GM12878 (cell line): ENCODE measurements at regions not wholly inside any gene's neighbourhood (a gene's known extent, or its start where the extent isn't known, plus 50 kb on each side); places are given as distances from the start of the nearest gene placed in this dataset.

Experiments used
- ATAC-seq: fragments of 200-7000 bp; cut with Tn5 transposase; 3 replicates; pipeline ENCODE4 v1.9.1; 2020; ENCODE audit warnings: mild to moderate bottlenecking, moderate library complexity
- BruUV-seq: library from RNA; stranded (reverse); fragments of 400-500 nt; replicated peaks from 2 replicates; lab custom pipeline; 2021; lab: Mats Ljungman, UMichigan
- CTCF ChIA-PET: fragments of 300-600 bp; sonication (Branson Sonifier 250); formaldehyde crosslinking; extraction: SDS; loops from one replicate; lab custom pipeline; 2021; ENCODE audit warnings: inconsistent platforms; lab: Yijun Ruan, JAX
- POLR2A ChIA-PET: fragments of 350-600 bp; formaldehyde crosslinking; extraction: SDS; loops from one replicate; lab custom pipeline; 2021; ENCODE audit warnings: inconsistent platforms; lab: Charles Lee
- RAD21 ChIA-PET: fragments of 300-600 bp; sonication (Branson Sonifier 250); formaldehyde crosslinking; loops from one replicate; lab custom pipeline; 2023; ENCODE audit warnings: antibody characterized with exemption; ENCODE audit not compliant: unreplicated experiment; lab: Charles Lee
- SMC1A ChIA-PET: fragments of 300-600 bp; sonication (Branson Sonifier 250); formaldehyde crosslinking; loops from one replicate; lab custom pipeline; 2023; ENCODE audit not compliant: unreplicated experiment, uncharacterized antibody; lab: Charles Lee
- DNase-seq: peaks from one replicate; pipeline ENCODE4 v3.0.0-alpha.2; 2011; ENCODE audit warnings: low read depth, low spot score
- FAIRE-seq: peaks from 3 replicates; lab custom pipeline; 2011; peaks lifted over from hg19 to GRCh38; lab: Jason Lieb, UNC
- H2AFZ ChIP-seq: 2 replicates; pipeline ENCODE4 v1.6.0; 2011; ENCODE audit warnings: low read depth, low read length, control low read depth; ENCODE audit not compliant: control insufficient read depth
- H3K27ac ChIP-seq: 2 replicates; pipeline ENCODE4 v1.5.1; 2011; ENCODE audit warnings: control low read depth; ENCODE audit not compliant: control insufficient read depth, insufficient read depth
- H3K27me3 ChIP-seq, 2 experiments: replicated peaks in 1 of 2; 2 replicates each; pipeline versions ENCODE4 v1.6.0 to v1.6.1; 2011; ENCODE audit warnings: low read length in 1 of 2; ENCODE audit not compliant: control insufficient read depth in 2 of 2, insufficient read depth in 2 of 2
- H3K36me3 ChIP-seq, 2 experiments: 2 replicates each; pipeline ENCODE4 v1.5.1; 2011; ENCODE audit warnings: low read length in 1 of 2; ENCODE audit not compliant: control insufficient read depth in 2 of 2, insufficient read depth in 2 of 2
- H3K4me1 ChIP-seq: 2 replicates; pipeline ENCODE4 v1.6.1; 2011; ENCODE audit warnings: mild to moderate bottlenecking, low read length, moderate library complexity, mixed read lengths; ENCODE audit not compliant: control insufficient read depth, insufficient read depth
- H3K4me2 ChIP-seq: 2 replicates; pipeline ENCODE4 v1.6.0; 2011; ENCODE audit warnings: control low read depth; ENCODE audit not compliant: control insufficient read depth, insufficient read depth
- H3K4me3 ChIP-seq: fragments of 200-600 bp; sonication (generic); 2 replicates; pipeline ENCODE4 v1.5.1; 2016
- H3K79me2 ChIP-seq: 2 replicates; pipeline ENCODE4 v1.6.0; 2011; ENCODE audit warnings: low read length; ENCODE audit not compliant: control insufficient read depth, insufficient read depth
- H3K9ac ChIP-seq: 2 replicates; pipeline ENCODE4 v1.8.0; 2011; ENCODE audit warnings: low read length, control low read depth, mixed read lengths; ENCODE audit not compliant: control insufficient read depth, insufficient read depth
- H3K9me3 ChIP-seq: replicated peaks from 3 replicates; pipeline ENCODE4 v1.5.1; 2011; ENCODE audit warnings: mild to moderate bottlenecking, low read length; ENCODE audit not compliant: control insufficient read depth, insufficient read depth
- H4K20me1 ChIP-seq: 2 replicates; pipeline ENCODE4 v1.6.0; 2011; ENCODE audit not compliant: control insufficient read depth, insufficient read depth
- BCL11A ChIP-seq: IDR thresholded peaks from 2 replicates; pipeline ENCODE4 v1.6.1; 2011; ENCODE audit warnings: low read depth, low read length
- HDGF ChIP-seq: fragments of 450-650 bp; IDR thresholded peaks from 2 replicates; pipeline ENCODE4 v1.6.1; 2016; ENCODE audit warnings: antibody characterized with exemption
- NR2C2 ChIP-seq: IDR thresholded peaks from 2 replicates; pipeline ENCODE4 v1.6.1; 2011; ENCODE audit warnings: borderline replicate concordance, low read depth; ENCODE audit not compliant: control insufficient read depth, insufficient read length
- RB1 ChIP-seq: fragments of 450-650 bp; formaldehyde crosslinking; IDR thresholded peaks from 2 replicates; pipeline ENCODE4 v1.6.1; 2017; ENCODE audit warnings: mild to moderate bottlenecking, borderline replicate concordance
- RELA ChIP-seq: fragments of 450-650 bp; IDR thresholded peaks from 2 replicates; pipeline ENCODE4 v1.8.0; 2014; ENCODE audit warnings: borderline replicate concordance; ENCODE audit not compliant: partially characterized antibody
- SREBF1 ChIP-seq: IDR thresholded peaks from 2 replicates; pipeline ENCODE4 v1.6.1; 2012; ENCODE audit warnings: mild to moderate bottlenecking, low read length
- WGBS: methylation state at CpG from one replicate; pipeline ENCODE4 v1.1.6; 2016; ENCODE audit warnings: low lambda C conversion rate; ENCODE audit not compliant: insufficient replicate concordance, insufficient coverage; ENCODE audit errors: missing lambda C conversion rate; 5-methylcytosine and 5-hydroxymethylcytosine counted together
- in situ Hi-C: fragments of 300-500 bp; cut with MboI; formaldehyde crosslinking; loops from 9 replicates; pipeline ENCODE4 v1.14.3; 2018; ENCODE audit warnings: mixed read lengths
- intact Hi-C: fragments of 100-400 bp; cut with micrococcal nuclease; formaldehyde crosslinking; loops from one replicate; pipeline ENCODE4 v1.14.2; 2022; ENCODE audit not compliant: unreplicated experiment
- TF ChIP-seq, protein P1 (sequence below): IDR thresholded peaks from 2 replicates; pipeline ENCODE4 v1.6.1; 2012; ENCODE audit warnings: low read depth, low read length, improper control_type of control experiment
- TF ChIP-seq, protein P2 (sequence below): IDR thresholded peaks from 2 replicates; pipeline ENCODE4 v1.6.1; 2011; ENCODE audit warnings: mild to moderate bottlenecking, low read depth, low read length, moderate library complexity; ENCODE audit not compliant: insufficient replicate concordance

DNA sequence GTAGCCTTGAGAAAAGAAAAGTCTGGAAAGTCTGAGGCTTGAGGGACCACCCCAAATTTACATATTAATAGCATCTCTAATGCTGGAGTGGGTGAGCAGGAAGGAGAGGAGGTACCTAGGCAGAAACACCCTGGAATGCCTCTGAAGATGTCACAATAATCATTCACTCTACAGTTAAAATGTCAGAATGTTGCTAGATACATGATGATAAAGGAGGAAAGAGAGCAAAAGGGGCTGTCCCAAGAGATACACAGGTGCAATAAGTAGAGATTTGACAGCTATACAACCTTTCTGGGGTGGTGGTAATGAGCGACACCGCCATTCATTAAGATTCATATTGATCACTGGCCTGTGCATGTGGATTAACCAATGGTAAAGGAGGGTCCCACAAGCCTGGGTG, 540.5 kb upstream of the FBXO33 start:
- SMC1A ChIA-PET = interaction anchor here (1.4 to 3.0 kb wide), 4 partner anchors 11 to 524 kb away, joined by 3 to 28 read pairs (median 4); no protein-coding TSS in a partner anchor
- no peaks in the 10 kb centered on the region for H4K20me1 ChIP-seq
- no peak overlapping the region for H2AFZ ChIP-seq
- TF ChIP-seq BCL11A (no peak), RB1 (no peak), NR2C2 (no peak), SREBF1 (no peak), HDGF (no peak), RELA (no peak)
- TF ChIP-seq, protein P1, sequence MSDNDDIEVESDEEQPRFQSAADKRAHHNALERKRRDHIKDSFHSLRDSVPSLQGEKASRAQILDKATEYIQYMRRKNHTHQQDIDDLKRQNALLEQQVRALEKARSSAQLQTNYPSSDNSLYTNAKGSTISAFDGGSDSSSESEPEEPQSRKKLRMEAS = no peak
- TF ChIP-seq, protein P2, sequence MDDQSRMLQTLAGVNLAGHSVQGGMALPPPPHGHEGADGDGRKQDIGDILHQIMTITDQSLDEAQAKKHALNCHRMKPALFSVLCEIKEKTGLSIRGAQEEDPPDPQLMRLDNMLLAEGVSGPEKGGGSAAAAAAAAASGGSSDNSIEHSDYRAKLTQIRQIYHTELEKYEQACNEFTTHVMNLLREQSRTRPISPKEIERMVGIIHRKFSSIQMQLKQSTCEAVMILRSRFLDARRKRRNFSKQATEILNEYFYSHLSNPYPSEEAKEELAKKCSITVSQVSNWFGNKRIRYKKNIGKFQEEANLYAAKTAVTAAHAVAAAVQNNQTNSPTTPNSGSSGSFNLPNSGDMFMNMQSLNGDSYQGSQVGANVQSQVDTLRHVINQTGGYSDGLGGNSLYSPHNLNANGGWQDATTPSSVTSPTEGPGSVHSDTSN = no peak
- no peak for ATAC-seq
- 40% methylated on average over 2 of the region's 2 CpGs for WGBS
- RAD21 ChIA-PET = interaction anchor here (1.0 to 4.0 kb wide), 4 partner anchors 15 to 97 kb away, joined by 3 to 32 read pairs (median 4); no protein-coding TSS in a partner anchor
- H3K27me3 ChIP-seq = no peaks in the 10 kb centered on the region
- in situ Hi-C loops = no loop called here
- H3K27ac ChIP-seq = no peak overlapping the region
- FAIRE-seq = no peak
- POLR2A ChIA-PET = no interaction called here
- H3K4me2 ChIP-seq = no peak overlapping the region
- BruUV-seq = no TSS peak
- intact Hi-C loops = loop anchor here (5.0 to 10.0 kb wide), 2 partner anchors 95 to 488 kb away; no protein-coding TSS in a partner anchor
- DNase-seq = no peak
- H3K9me3 ChIP-seq = no peaks in the 10 kb centered on the region
- H3K79me2 ChIP-seq = no peaks in the 10 kb centered on the region
- CTCF ChIA-PET = interaction anchor here (2.3 to 5.8 kb wide), 2 partner anchors 14 to 504 kb away, joined by 5 to 38 read pairs; no protein-coding TSS in a partner anchor
- no peaks in the 10 kb centered on the region for H3K36me3 ChIP-seq
- H3K9ac ChIP-seq = no peak overlapping the region
- H3K4me3 ChIP-seq = no peak overlapping the region
- no peaks in the 10 kb centered on the region for H3K4me1 ChIP-seq
